CD14-positive monocyte (primary cell): ENCODE measurements at regions not wholly inside any gene's neighbourhood (a gene's known extent, or its start where the extent isn't known, plus 50 kb on each side); places are given as distances from the start of the nearest gene placed in this dataset.

Experiments
- DNase-seq, 3 donors: peaks; one replicate each; pipeline ENCODE4 v3.0.0-alpha.2; 2011 to 2022
- H2AFZ ChIP-seq: 2 replicates; pipeline ENCODE4 v1.6.0; 2012; ENCODE audit warnings: mild to moderate bottlenecking, low read depth, low read length, inconsistent platforms; ENCODE audit not compliant: insufficient read depth, poor library complexity, severe bottlenecking
- H3K27ac ChIP-seq, 2 donors: 1 replicate in 1 of 2; 2 replicates in 1 of 2; pipeline ENCODE4 v1.5.1; 2012 to 2013; ENCODE audit warnings: low read length in 2 of 2, control low read depth in 1 of 2, inconsistent platforms in 1 of 2, low read depth in 1 of 2, mild to moderate bottlenecking in 1 of 2
- H3K27me3 ChIP-seq, 2 donors: one replicate each; pipeline versions ENCODE4 v1.6.0 to v1.6.1; 2011 to 2013; ENCODE audit warnings: low read length in 2 of 2; ENCODE audit not compliant: control insufficient read depth in 2 of 2, insufficient read depth in 2 of 2
- H3K36me3 ChIP-seq, 2 donors: replicated peaks in 1 of 2; 1 replicate in 1 of 2; 2 replicates in 1 of 2; pipeline versions ENCODE4 v1.5.1 to v1.6.1; 2012 to 2013; ENCODE audit warnings: low read length in 2 of 2, control low read depth in 1 of 2, inconsistent platforms in 1 of 2, mild to moderate bottlenecking in 1 of 2; ENCODE audit not compliant: insufficient read depth in 2 of 2, control insufficient read depth in 1 of 2
- H3K4me1 ChIP-seq, 2 donors: 1 replicate in 1 of 2; 2 replicates in 1 of 2; pipeline versions ENCODE4 v1.5.1 to v1.6.1; 2012 to 2013; ENCODE audit warnings: low read length in 2 of 2, control low read depth in 1 of 2, inconsistent platforms in 1 of 2, mild to moderate bottlenecking in 1 of 2, moderate library complexity in 1 of 2; ENCODE audit not compliant: insufficient read depth in 2 of 2, control insufficient read depth in 1 of 2
- H3K4me2 ChIP-seq: replicated peaks from 2 replicates; pipeline ENCODE3; 2012; ENCODE audit warnings: low read length, moderate library complexity, mild to moderate bottlenecking; ENCODE audit not compliant: poor library complexity, severe bottlenecking; ENCODE audit errors: extremely low read depth
- H3K4me3 ChIP-seq, 3 experiments: fragments of 200-600 bp in 1 of 3; sonication (generic) in 1 of 3; replicated peaks in 1 of 3; 1 replicate in 2 of 3; 2 replicates in 1 of 3; pipeline ENCODE4 v1.5.1; 2011 to 2013; ENCODE audit warnings: low read length in 3 of 3, mild to moderate bottlenecking in 3 of 3, control low read depth in 2 of 3, low read depth in 2 of 3, inconsistent platforms in 1 of 3, moderate library complexity in 1 of 3
- H3K79me2 ChIP-seq: 2 replicates; pipeline ENCODE4 v1.6.0; 2012; ENCODE audit warnings: mild to moderate bottlenecking, control low read depth, inconsistent platforms, low read length, moderate library complexity; ENCODE audit not compliant: insufficient read depth
- H3K9ac ChIP-seq: 2 replicates; pipeline ENCODE4 v1.6.0; 2017; ENCODE audit warnings: low read length, mild to moderate bottlenecking; ENCODE audit not compliant: insufficient read depth, poor library complexity, severe bottlenecking
- H3K9me3 ChIP-seq, 2 donors: replicated peaks in 1 of 2; 1 replicate in 1 of 2; 2 replicates in 1 of 2; pipeline versions ENCODE4 v1.5.1 to v1.6.1; 2012 to 2013; ENCODE audit warnings: low read length in 2 of 2, control low read depth in 1 of 2; ENCODE audit not compliant: control insufficient read depth in 1 of 2, insufficient read depth in 1 of 2
- H4K20me1 ChIP-seq: 2 replicates; pipeline ENCODE4 v1.6.0; 2012; ENCODE audit warnings: mild to moderate bottlenecking, low read length, control low read depth, moderate library complexity; ENCODE audit not compliant: insufficient read depth
- H3K27ac Mint-ChIP-seq, 7 donors: one replicate each; pipeline ENCODE4 v1.8.0; 2020; ENCODE audit warnings: mild to moderate bottlenecking in 7 of 7, mixed read lengths in 7 of 7, moderate library complexity in 6 of 7, inconsistent platforms in 2 of 7
- H3K27me3 Mint-ChIP-seq, 3 donors: one replicate each; pipeline ENCODE4 v1.8.0; 2021 to 2022; ENCODE audit warnings: low read depth in 3 of 3, mild to moderate bottlenecking in 3 of 3, mixed read lengths in 3 of 3, moderate library complexity in 3 of 3, inconsistent platforms in 1 of 3
- H3K36me3 Mint-ChIP-seq, 2 donors: one replicate each; pipeline ENCODE4 v1.8.0; 2020; ENCODE audit warnings: mixed read lengths in 2 of 2, inconsistent platforms in 1 of 2, mild to moderate bottlenecking in 1 of 2
- H3K4me1 Mint-ChIP-seq: one replicate; pipeline ENCODE4 v1.8.0; 2020; ENCODE audit warnings: mild to moderate bottlenecking, mixed read lengths
- H3K4me3 Mint-ChIP-seq, 2 donors: one replicate each; pipeline ENCODE4 v1.8.0; 2020; ENCODE audit warnings: mild to moderate bottlenecking in 2 of 2, mixed read lengths in 2 of 2, moderate library complexity in 1 of 2
- H3K9me3 Mint-ChIP-seq, 7 donors: one replicate each; pipeline ENCODE4 v1.8.0; 2020 to 2022; ENCODE audit warnings: mixed read lengths in 7 of 7, mild to moderate bottlenecking in 6 of 7, moderate library complexity in 6 of 7, inconsistent platforms in 2 of 7
- CTCF ChIP-seq: fragments of 200-600 bp; IDR thresholded peaks from one replicate; pipeline ENCODE4 v1.8.0; 2022; ENCODE audit warnings: antibody characterized with exemption, mild to moderate bottlenecking
- WGBS: methylation state at CpG from one replicate; pipeline ENCODE4 v1.1.5; 2013; ENCODE audit warnings: missing lambda C conversion rate; ENCODE audit not compliant: insufficient coverage; 5-methylcytosine and 5-hydroxymethylcytosine counted together
- intact Hi-C, 2 donors: fragments of 100-400 bp; cut with micrococcal nuclease; formaldehyde crosslinking; loops; one replicate each; pipeline versions ENCODE4 v1.15.0 to v1.15.1; 2023

- no peak overlapping the region for H2AFZ ChIP-seq
Measured at GRCh38 chr14:34056046-34056445, 105.2 kb upstream of the EGLN3 start.

DNA sequence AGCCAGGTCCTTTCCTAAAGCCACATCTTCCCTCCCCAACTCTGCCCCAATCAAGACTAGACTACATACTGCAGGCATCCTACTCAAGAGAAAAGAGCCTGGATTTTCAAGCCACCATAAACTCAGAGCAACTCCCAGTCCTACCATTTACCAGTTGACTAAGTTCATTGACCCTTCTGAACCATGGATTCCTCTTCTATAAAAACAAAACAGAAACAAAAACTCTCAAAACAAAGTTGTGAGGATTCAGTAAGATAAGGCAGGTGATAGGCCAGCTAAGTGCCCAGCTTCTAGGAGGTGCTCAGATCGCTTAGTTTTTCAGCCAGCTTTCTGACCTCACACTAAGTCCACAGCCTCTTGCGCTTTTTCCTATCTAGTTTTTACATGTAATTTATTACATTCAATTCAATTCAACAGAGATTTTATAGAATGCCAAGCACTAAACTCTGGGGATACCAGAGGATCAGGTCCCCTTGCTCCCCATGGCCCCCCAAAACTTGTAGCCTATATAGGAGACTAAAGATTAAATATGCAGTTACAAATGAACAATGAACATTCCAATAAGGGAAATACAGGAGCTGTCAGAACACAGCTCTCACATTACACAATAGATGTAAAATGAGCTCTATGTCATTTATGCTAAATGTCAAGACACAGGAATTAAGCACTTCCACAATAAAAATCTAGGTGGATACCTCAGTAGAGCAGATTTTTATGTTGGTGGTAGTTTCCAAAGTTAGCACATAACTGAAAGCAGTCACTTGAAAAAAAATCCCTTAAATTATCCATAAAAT, 104.5 kb upstream of the EGLN3 start:
- Histone ChIP-seq H3K27me3 (peaks cover 0 to 13% of the 10 kb centered on the region in 2 donors), H3K4me2 (no peak overlapping the region), H3K9me3 (no peaks in the 10 kb centered on the region), H3K36me3 (no peaks in the 10 kb centered on the region), H4K20me1 (no peaks in the 10 kb centered on the region), H2AFZ (no peak overlapping the region), H3K4me3 (no peak overlapping the region), H3K27ac (no peak overlapping the region), H3K9ac (no peak overlapping the region), H3K4me1 (peaks cover 7 to 8% of the 10 kb centered on the region in 2 donors), H3K79me2 (no peaks in the 10 kb centered on the region)
- Mint-ChIP-seq H3K36me3 (no peaks in the 10 kb centered on the region), H3K27ac (no peak overlapping the region), H3K4me1 (peaks cover 7% of the 10 kb centered on the region), H3K4me3 (no peak overlapping the region), H3K9me3 (no peaks in the 10 kb centered on the region), H3K27me3 (peaks cover 7 to 13% (median 12%) of the 10 kb centered on the region in 3 donors)
- no peak for DNase-seq
- TF ChIP-seq CTCF, result no peak
- intact Hi-C loops, result no loop called here
- no CpG with 5 or more reads among the region's 2 CpGs for WGBS

More at GRCh38 chr14:34056046-34056445, 105.2 kb upstream of the EGLN3 start:
- H3K27me3 Mint-ChIP-seq, result peaks cover 8 to 19% (median 16%) of the 10 kb centered on the region in 3 donors
- H3K4me1 ChIP-seq, result peaks cover 13 to 15% of the 10 kb centered on the region in 2 donors
- no peaks in the 10 kb centered on the region for H3K9me3 ChIP-seq
- peaks cover 0 to 3% of the 10 kb centered on the region in 2 donors for H3K36me3 Mint-ChIP-seq
- no peak overlapping the region for H3K27ac Mint-ChIP-seq
- peaks cover 0 to 16% of the 10 kb centered on the region in 2 donors for H3K27me3 ChIP-seq
- H3K9me3 Mint-ChIP-seq, result peaks cover 0 to 3% (median 0%) of the 10 kb centered on the region in 7 donors
- no peak overlapping the region for H3K4me2 ChIP-seq
- H3K27ac ChIP-seq, result no peak overlapping the region
- DNase-seq, result no peak
- H3K9ac ChIP-seq, result no peak overlapping the region
- H3K4me3 Mint-ChIP-seq, result no peak overlapping the region
- H3K4me3 ChIP-seq, result no peak overlapping the region
- H4K20me1 ChIP-seq, result no peaks in the 10 kb centered on the region
- intact Hi-C loops, result no loop called here
- no peaks in the 10 kb centered on the region for H3K79me2 ChIP-seq
- peaks cover 14% of the 10 kb centered on the region for H3K4me1 Mint-ChIP-seq
- WGBS, result no CpG with 5 or more reads among the region's 1 CpG
- no peaks in the 10 kb centered on the region for H3K36me3 ChIP-seq
- no peak for TF ChIP-seq CTCF
